GM20431 (cell line): ENCODE measurements at regions not wholly inside any gene's neighbourhood (a gene's known extent, or its start where the extent isn't known, plus 50 kb on each side); places are given as distances from the start of the nearest gene placed in this dataset.

Source experiments
- in situ Hi-C: fragments of 300-500 bp; cut with MseI, MboI; formaldehyde crosslinking; loops from one replicate; pipeline ENCODE4 v1.15.0; 2020; ENCODE audit warnings: low sequenced_read_pairs; ENCODE audit not compliant: unreplicated experiment

DNA sequence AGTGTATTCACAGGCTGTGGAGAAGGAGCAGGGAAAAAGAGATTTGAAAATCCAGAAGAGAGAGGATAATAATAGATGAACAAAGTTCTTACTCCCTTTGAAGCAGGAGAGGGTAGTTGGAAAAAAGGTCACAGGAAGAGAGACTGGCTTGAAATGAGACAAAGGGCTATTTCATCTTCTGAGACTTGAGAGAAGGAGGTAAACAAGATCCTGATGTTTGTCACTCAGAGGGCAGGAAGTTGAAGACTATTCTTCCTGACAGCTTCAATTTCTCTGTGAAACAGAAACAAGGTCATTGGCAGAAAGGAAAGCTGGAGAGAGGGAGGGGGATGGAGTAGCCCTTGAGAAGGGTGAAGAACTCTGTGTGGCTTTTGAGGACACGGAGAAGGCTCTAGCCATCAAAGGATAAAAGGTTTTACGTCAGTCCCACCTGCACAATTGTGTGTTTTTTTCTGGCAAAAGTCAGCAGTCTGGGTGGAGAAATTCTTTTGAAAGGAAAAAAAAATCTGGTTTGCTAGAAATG lies 216.1 kb upstream of the STEAP4 start:
- in situ Hi-C loops = no loop called here

DNA sequence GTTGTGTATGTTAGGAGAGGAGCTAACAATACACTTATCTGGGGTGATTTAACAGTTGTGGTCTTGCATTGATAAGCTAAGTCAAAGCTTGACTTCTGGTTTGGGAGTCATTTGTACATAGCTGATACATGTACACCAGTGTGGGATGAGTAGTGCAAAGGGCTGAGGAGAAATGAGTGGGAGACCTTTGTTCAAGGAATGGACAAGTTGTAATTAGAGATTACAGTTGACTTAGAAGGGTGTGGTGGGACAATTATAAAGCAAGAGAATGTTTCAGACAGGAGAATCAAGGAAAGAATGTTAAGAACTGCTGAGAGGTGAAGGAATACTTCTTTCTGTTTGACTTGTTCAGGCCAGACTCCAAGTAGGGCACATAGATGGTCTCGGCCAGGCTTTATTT lies 209.7 kb upstream of the STEAP4 start:
- in situ Hi-C loops = no loop called here

- in situ Hi-C loops = no loop called here
Observed at GRCh38 chr7:88515301-88515700, 208.6 kb upstream of the STEAP4 start.

- in situ Hi-C loops = no loop called here
Observed at GRCh38 chr7:88509341-88509740, 202.6 kb upstream of the STEAP4 start.

GRCh38 chr7:88500131-88500530 lies 193.4 kb upstream of the STEAP4 start:
- in situ Hi-C loops = no loop called here

DNA sequence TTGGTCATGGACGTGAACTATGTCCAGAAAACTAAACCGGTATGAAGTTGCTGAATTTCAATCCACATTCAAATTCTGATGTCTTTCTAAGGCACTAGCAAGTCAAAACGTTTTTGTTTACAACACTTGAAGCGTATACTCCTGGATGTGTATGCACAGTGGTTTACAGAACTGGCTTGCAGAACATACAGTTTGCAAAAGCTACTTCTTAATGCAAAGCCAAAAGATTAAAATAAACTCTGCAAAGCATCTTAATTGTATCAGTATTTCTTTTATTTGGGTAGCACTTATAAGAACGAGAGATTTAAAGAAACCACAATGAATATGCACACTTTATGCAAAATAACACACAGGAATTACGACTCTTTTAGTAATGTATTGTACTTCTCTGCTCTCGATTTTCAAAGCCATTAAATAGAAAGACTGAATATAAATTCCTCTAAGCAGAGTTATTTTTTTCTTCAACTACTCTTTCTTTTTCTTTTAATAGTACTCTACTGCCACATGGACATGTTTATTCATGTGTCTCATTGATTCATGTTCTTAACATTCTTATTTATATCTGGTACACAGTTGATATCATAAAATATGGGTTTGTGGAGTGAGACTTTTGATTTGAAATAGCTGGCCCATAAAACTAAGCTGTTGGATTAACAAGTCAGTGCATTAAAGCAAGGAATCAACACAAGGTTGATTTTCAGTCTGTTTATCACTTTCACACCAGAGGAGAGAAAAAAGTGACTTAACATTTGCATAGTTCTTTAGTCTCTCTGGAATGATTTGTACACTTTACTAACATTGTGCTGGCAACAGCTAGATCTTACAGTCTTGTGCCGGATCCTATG lies 189.4 kb upstream of the STEAP4 start:
- in situ Hi-C loops = no loop called here

DNA sequence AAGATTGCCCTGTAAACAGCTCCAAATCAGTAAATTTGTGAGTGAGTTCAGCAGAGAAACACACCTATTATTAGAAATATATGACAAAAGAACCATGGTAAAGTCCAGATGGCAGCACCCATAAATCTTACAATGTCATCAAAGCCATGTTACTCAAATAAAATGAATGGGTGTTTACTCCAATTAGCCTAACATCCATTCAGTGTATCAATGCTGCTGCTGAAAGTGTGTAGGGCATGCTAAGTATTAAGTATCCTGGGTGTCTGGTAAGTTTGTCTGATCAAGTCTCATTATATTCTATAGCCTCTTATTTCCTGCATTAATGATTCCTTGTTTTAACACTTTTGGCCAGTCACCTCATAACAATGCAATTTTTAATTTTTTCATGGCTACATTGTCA lies 185.5 kb upstream of the STEAP4 start:
- in situ Hi-C loops = no loop called here

DNA sequence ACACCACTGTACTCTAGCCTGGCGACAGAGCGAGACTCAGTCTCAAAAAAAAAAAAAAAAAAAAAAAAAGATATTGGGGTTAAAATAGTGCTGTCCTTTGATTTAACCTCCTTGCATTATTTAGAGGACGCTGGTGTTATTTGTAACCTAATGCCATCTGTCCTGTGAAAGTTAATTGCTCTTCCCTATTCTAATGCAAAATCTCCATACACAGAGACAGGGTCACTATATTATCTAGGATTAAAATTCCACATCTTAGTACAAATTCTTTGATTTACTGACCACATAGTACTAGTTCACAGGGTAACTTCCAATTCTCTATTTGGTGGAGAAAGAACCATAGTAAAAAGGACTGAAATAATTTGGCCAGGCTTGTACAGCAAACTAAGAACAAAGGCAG lies 184.2 kb upstream of the STEAP4 start:
- in situ Hi-C loops = no loop called here

- in situ Hi-C loops = no loop called here
Observed at GRCh38 chr7:88490161-88490560, 183.5 kb upstream of the STEAP4 start.

GRCh38 chr7:88485821-88486220 lies 179.1 kb upstream of the STEAP4 start:
- in situ Hi-C loops = no loop called here

GRCh38 chr7:88484551-88484950 lies 177.9 kb upstream of the STEAP4 start:
- in situ Hi-C loops = no loop called here

DNA sequence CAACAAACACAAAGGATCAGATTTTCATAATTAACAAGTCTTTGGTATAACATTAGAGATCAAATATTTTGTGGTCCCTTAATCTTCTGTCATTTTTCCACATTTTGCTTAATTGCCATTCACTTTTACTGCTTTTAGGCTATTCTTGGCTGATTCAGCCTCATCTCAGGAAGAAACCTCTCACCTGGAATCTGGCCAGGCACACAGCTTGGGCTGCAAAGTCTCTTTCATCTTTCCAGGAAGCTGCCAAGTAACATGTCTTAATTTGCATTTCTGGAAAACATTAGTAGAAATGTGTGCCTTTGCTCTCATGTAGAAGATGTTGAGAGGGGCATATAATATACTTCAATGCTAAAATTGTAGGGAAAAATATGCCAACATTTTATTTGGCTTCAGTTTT lies 174.2 kb upstream of the STEAP4 start:
- in situ Hi-C loops = no loop called here

GRCh38 chr7:88480271-88480670 lies 173.6 kb upstream of the STEAP4 start:
- in situ Hi-C loops = no loop called here

GRCh38 chr7:88477976-88478375 lies 171.3 kb upstream of the STEAP4 start:
- in situ Hi-C loops = no loop called here

- in situ Hi-C loops = no loop called here
Observed at GRCh38 chr7:88465600-88465999, 158.9 kb upstream of the STEAP4 start.

DNA sequence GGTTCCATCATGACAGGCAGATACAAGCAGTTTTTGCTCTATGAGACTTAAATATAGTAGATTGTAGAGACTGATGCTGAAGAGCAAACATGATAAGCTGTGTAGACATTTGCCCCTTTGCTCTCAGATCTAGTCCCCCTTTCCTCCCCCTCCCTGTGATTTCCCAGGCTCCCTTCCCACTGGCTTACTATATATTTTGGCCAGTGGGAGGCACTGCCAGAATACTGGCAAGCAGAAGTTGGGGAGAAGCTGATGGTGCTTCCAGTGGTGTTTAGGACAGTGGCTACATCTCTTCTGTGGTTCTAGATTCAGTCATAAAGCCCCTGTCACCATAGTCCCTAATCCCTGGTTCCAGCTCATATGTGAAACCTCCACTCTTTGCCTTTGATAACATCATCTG lies 156.1 kb upstream of the STEAP4 start:
- in situ Hi-C loops = no loop called here

- in situ Hi-C loops = no loop called here
Observed at GRCh38 chr7:88460650-88461049, 154.0 kb upstream of the STEAP4 start.

GRCh38 chr7:88458946-88459345 lies 152.3 kb upstream of the STEAP4 start:
- in situ Hi-C loops = no loop called here

DNA sequence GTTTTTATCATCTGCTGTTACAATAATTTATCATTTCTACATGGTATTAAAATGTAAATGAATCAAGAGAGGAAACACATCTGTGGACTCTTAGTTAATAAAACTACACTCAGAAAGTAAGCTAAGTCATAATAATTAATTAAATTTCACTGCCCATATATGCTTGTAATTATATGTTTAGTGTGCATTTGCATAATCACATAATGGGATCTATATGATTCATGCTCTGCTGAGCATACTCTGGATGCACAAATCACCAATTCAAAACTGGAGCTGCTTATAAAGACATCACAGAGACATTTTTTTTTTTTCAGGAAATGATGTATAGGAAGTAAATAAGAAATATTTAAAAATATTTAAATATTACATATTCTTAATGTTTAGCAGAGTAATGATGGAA lies 151.6 kb upstream of the STEAP4 start:
- in situ Hi-C loops = no loop called here

- in situ Hi-C loops = no loop called here
Observed at GRCh38 chr7:88457320-88457719, 150.6 kb upstream of the STEAP4 start.

DNA sequence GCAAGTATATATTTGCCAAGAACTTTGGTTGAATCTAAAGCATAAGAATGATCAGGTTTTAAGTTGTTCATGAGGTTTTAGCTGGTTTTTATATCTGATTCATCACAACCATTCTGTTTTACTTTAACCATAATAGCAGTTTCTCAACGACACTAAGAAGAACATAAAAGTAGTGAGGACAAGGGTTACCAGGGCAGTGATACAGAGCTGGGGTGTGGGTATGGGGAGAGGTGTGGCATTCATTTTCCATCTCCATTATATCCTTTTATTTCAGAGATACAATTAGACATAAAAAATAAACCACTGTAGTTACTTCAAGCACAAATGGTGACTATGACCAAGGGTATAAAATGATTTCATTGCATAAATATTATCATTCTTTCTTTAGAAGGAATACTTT lies 149.8 kb upstream of the STEAP4 start:
- in situ Hi-C loops = no loop called here

DNA sequence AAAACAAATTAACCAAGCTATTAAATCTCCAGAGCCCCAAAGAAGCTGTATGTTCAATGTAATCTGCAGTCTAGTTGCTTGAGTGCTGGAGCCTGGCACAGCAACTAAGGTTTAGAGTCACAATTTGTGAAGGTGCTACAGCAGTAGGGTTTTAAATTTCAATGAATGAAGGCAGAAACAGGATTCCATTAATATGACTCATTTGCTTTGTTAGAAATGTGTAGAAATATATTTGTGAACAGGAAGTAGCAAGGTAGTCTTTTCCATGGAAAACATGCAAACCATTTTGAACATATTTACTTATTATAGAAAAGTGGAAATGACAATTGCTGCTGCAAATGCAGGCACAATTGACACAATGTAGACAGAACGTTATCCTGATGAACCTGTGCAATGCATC lies 149.0 kb upstream of the STEAP4 start:
- in situ Hi-C loops = no loop called here
